HEK293T (cell line): ENCODE measurements at regions not wholly inside any gene's neighbourhood (a gene's known extent, or its start where the extent isn't known, plus 50 kb on each side); places are given as distances from the start of the nearest gene placed in this dataset.

Experiments
- ARNT ChIP-seq: fragments of 450-650 bp; IDR thresholded peaks from 2 replicates; pipeline ENCODE4 v1.6.1; 2017; ENCODE audit warnings: mild to moderate bottlenecking
- BHLHE40 ChIP-seq: fragments of 450-650 bp; IDR thresholded peaks from 2 replicates; pipeline ENCODE4 v1.6.1; 2016; ENCODE audit warnings: mild to moderate bottlenecking, moderate library complexity, borderline replicate concordance
- CTBP1 ChIP-seq: fragments of 450-650 bp; IDR thresholded peaks from 2 replicates; pipeline ENCODE4 v1.6.1; 2016; ENCODE audit warnings: borderline replicate concordance
- ELF4 ChIP-seq: fragments of 450-650 bp; IDR thresholded peaks from 2 replicates; pipeline ENCODE4 v1.6.1; 2017; ENCODE audit warnings: antibody characterized with exemption
- FOXA1 ChIP-seq: fragments of 450-650 bp; IDR thresholded peaks from 2 replicates; pipeline ENCODE4 v1.6.1; 2016; ENCODE audit warnings: mild to moderate bottlenecking
- FOXK2 ChIP-seq: fragments of 450-650 bp; IDR thresholded peaks from 2 replicates; pipeline ENCODE4 v1.6.1; 2016; ENCODE audit warnings: mild to moderate bottlenecking
- FOXM1 ChIP-seq: fragments of 450-650 bp; IDR thresholded peaks from 2 replicates; pipeline ENCODE4 v1.6.1; 2017; ENCODE audit warnings: mild to moderate bottlenecking, borderline replicate concordance
- NFRKB ChIP-seq: fragments of 450-650 bp; IDR thresholded peaks from 2 replicates; pipeline ENCODE4 v1.6.1; 2016; ENCODE audit warnings: mild to moderate bottlenecking, moderate library complexity
- PKNOX1 ChIP-seq: fragments of 450-650 bp; IDR thresholded peaks from 2 replicates; pipeline ENCODE4 v1.6.1; 2016
- SP1 ChIP-seq: fragments of 450-650 bp; IDR thresholded peaks from 2 replicates; pipeline ENCODE4 v1.6.1; 2017
- SUZ12 ChIP-seq: fragments of 450-650 bp; IDR thresholded peaks from 2 replicates; pipeline ENCODE4 v1.6.1; 2016; ENCODE audit warnings: mild to moderate bottlenecking
- TARDBP ChIP-seq: fragments of 450-650 bp; IDR thresholded peaks from 2 replicates; pipeline ENCODE4 v1.6.1; 2016
- ZNF384 ChIP-seq: fragments of 450-650 bp; IDR thresholded peaks from 2 replicates; pipeline ENCODE4 v1.6.1; 2016

DNA sequence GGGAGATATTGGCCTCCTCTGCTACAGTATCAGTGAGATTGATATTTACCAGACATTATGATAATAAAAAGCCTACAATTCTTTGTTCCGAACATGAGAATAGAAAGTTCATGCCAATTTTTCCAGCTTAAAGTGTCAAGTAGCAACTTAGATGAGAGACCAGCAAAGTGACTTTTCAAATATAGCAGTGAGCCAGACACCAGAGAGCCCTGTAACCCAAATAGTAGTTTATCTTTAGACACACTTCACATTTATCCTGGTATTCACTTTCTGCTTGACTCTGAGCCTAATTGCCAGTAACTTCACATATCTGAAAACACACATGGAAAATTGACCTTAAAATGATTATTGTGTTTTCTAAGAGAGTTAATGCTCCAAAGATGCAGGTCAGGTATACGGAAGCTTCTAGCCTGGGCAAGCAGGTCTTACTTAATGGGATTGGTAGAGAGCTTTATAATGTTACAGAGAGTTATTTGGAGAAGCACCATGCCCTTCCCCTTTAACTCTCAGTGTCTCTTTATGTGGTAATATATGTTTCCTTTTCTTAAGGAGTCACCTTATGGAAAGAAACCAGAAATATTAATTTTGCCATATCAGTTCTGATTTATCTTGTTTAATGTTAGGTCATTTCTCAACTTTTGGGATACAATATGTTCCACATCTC lies 852.3 kb upstream of the CHORDC1 start:
- TF ChIP-seq TARDBP, result no peak
- no peak for TF ChIP-seq NFRKB
- TF ChIP-seq FOXK2, result no peak
- TF ChIP-seq FOXA1, result no peak
- TF ChIP-seq ELF4, result no peak
- TF ChIP-seq FOXM1, result no peak
- no peak for TF ChIP-seq SP1
- no peak for TF ChIP-seq SUZ12
- TF ChIP-seq ARNT, result no peak
- TF ChIP-seq ZNF384, result no peak
- no peak for TF ChIP-seq BHLHE40
- no peak for TF ChIP-seq CTBP1
- TF ChIP-seq PKNOX1, result no peak
